Cardiac fibroblast (primary cell): ENCODE measurements at regions not wholly inside any gene's neighbourhood (a gene's known extent, or its start where the extent isn't known, plus 50 kb on each side); places are given as distances from the start of the nearest gene placed in this dataset.

Source experiments
- DNase-seq, 2 donors: peaks; one replicate each; pipeline versions ENCODE4 v3.0.0 to v3.0.0-alpha.2; 2010; ENCODE audit warnings: low read depth in 2 of 2
- H3K4me3 ChIP-seq, 2 donors: replicated peaks in 1 of 2; 1 replicate in 1 of 2; 2 replicates in 1 of 2; pipeline ENCODE4 v1.5.1; 2011; ENCODE audit warnings: low read depth in 2 of 2, low read length in 2 of 2, mild to moderate bottlenecking in 2 of 2, moderate library complexity in 1 of 2
- TF ChIP-seq, protein P1 (sequence below): IDR thresholded peaks from one replicate; pipeline ENCODE4 v1.5.1; 2011; ENCODE audit warnings: low read depth, mild to moderate bottlenecking, low read length, inconsistent platforms

GRCh38 chr4:171588764-171589163 is 224.4 kb upstream of the GALNTL6 start:
- TF ChIP-seq, protein P1, sequence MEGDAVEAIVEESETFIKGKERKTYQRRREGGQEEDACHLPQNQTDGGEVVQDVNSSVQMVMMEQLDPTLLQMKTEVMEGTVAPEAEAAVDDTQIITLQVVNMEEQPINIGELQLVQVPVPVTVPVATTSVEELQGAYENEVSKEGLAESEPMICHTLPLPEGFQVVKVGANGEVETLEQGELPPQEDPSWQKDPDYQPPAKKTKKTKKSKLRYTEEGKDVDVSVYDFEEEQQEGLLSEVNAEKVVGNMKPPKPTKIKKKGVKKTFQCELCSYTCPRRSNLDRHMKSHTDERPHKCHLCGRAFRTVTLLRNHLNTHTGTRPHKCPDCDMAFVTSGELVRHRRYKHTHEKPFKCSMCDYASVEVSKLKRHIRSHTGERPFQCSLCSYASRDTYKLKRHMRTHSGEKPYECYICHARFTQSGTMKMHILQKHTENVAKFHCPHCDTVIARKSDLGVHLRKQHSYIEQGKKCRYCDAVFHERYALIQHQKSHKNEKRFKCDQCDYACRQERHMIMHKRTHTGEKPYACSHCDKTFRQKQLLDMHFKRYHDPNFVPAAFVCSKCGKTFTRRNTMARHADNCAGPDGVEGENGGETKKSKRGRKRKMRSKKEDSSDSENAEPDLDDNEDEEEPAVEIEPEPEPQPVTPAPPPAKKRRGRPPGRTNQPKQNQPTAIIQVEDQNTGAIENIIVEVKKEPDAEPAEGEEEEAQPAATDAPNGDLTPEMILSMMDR = no peak
- no peak for DNase-seq
- H3K4me3 ChIP-seq = no peak overlapping the region

DNA sequence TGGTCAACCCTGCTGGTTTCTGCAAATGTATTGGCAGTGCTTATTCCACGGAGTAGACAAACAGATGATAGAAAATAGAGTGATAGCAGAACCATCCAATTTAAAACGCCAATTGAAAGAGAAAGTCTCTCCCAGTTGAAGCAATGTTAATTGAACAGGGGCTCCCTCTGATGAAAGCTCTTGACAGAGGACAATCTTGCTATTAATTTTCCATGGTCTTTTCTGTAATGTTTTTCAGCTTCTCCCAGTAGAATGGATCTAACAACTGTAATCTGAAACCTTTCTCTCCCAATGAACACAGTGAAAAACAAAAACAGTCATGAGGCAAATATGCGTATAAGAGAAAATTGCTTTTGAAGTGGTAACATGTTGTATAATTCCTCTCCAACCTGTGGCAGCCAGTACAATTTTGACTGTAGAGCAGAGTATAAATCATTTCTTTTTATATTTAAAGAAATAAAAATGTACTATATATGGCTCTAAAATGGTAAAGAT is 225.1 kb upstream of the GALNTL6 start:
- H3K4me3 ChIP-seq = no peak overlapping the region
- no peak for DNase-seq
- TF ChIP-seq, protein P1 = no peak

GRCh38 chr4:171583790-171584189 is 229.4 kb upstream of the GALNTL6 start:
- TF ChIP-seq, protein P1 = no peak
- H3K4me3 ChIP-seq = no peak overlapping the region
- DNase-seq = no peak

- H3K4me3 ChIP-seq = no peak overlapping the region
- no peak for DNase-seq
- TF ChIP-seq, protein P1 = no peak
Measured at GRCh38 chr4:171582961-171583581, 230.1 kb upstream of the GALNTL6 start.

DNA sequence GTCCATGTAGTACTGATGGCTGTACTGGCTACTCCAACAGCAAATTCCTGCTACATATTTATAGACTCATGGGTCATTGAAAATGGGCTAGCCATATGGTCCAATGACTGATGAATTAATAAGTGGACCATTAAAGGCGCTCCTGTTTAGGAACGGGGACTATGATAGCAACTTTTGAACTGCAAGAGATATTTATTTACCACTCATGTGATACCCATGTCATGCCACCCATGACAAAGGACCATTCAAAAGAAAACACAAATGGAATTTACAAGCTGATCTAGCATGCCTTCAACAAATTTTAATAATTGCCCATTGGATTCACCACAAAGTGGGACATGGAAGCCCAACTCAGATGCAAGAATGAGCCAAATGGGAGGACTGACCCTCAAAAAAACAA is 240.0 kb upstream of the GALNTL6 start:
- TF ChIP-seq, protein P1 = no peak
- H3K4me3 ChIP-seq = no peak overlapping the region
- DNase-seq = no peak

- TF ChIP-seq, protein P1 = no peak
- no peak for DNase-seq
Measured at GRCh38 chr4:171565130-171565788, 247.9 kb upstream of the GALNTL6 start.

More at GRCh38 chr4:171565130-171565788, 247.9 kb upstream of the GALNTL6 start:
- H3K4me3 ChIP-seq = no peak overlapping the region
